NAMALWA (cell line): ENCODE measurements at regions not wholly inside any gene's neighbourhood (a gene's known extent, or its start where the extent isn't known, plus 50 kb on each side); places are given as distances from the start of the nearest gene placed in this dataset.
"Not testable (repeated sequence)": the region's sequence is repeated elsewhere in the genome, so short reads cannot be mapped to it uniquely, and the experiment has no call there.

Experiments
- DNase-seq: peaks from one replicate; pipeline ENCODE4 v3.0.0-alpha.2; 2015; ENCODE audit warnings: low spot score

GRCh38 chr19:29013325-29013724 lies 199.6 kb downstream of the UQCRFS1 start:
- DNase-seq = no peak

- no peak for DNase-seq
Measured at GRCh38 chr19:29012457-29012856, 200.5 kb downstream of the UQCRFS1 start.

GRCh38 chr19:29010276-29010675 lies 202.7 kb downstream of the UQCRFS1 start:
- DNase-seq = no peak

- no peak for DNase-seq
Measured at GRCh38 chr19:29006057-29006735, 206.8 kb downstream of the UQCRFS1 start.

GRCh38 chr19:29004796-29005195 lies 208.2 kb downstream of the UQCRFS1 start:
- DNase-seq = no peak

GRCh38 chr19:29003641-29004409 lies 209.1 kb downstream of the UQCRFS1 start:
- DNase-seq = no peak

GRCh38 chr19:29002336-29002735 lies 210.6 kb downstream of the UQCRFS1 start:
- DNase-seq = no peak

- no peak for DNase-seq
Measured at GRCh38 chr19:29001597-29002245, 211.2 kb downstream of the UQCRFS1 start.

- DNase-seq = no peak
Measured at GRCh38 chr19:29001141-29001581, 211.8 kb downstream of the UQCRFS1 start.

GRCh38 chr19:28999724-29000433 lies 213.1 kb downstream of the UQCRFS1 start:
- no peak for DNase-seq

GRCh38 chr19:28998974-28999373 lies 214.0 kb downstream of the UQCRFS1 start:
- no peak for DNase-seq

- DNase-seq = not testable (repeated sequence)
Measured at GRCh38 chr19:28997866-28998265, 215.1 kb downstream of the UQCRFS1 start.

GRCh38 chr19:28990522-28990921 lies 222.4 kb downstream of the UQCRFS1 start:
- no peak for DNase-seq

- no peak for DNase-seq
Measured at GRCh38 chr19:28989739-28990138, 223.2 kb downstream of the UQCRFS1 start.

- DNase-seq = no peak
Measured at GRCh38 chr19:28988066-28988465, 224.9 kb downstream of the UQCRFS1 start.

- DNase-seq = no peak
Measured at GRCh38 chr19:28987177-28987576, 225.8 kb downstream of the UQCRFS1 start.

- no peak for DNase-seq
Measured at GRCh38 chr19:28985201-28985600, 227.8 kb downstream of the UQCRFS1 start.

- DNase-seq = no peak
Measured at GRCh38 chr19:28984315-28984714, 228.6 kb downstream of the UQCRFS1 start.

- no peak for DNase-seq
Measured at GRCh38 chr19:28983430-28983829, 229.5 kb downstream of the UQCRFS1 start.

- no peak for DNase-seq
Measured at GRCh38 chr19:28981994-28982393, 231.0 kb downstream of the UQCRFS1 start.

- no peak for DNase-seq
Measured at GRCh38 chr19:28981518-28981917, 231.4 kb downstream of the UQCRFS1 start.

GRCh38 chr19:28980236-28980868 lies 232.6 kb downstream of the UQCRFS1 start:
- DNase-seq = no peak
